ENCODE measurements at regions not wholly inside any gene's neighbourhood (a gene's known extent, or its start where the extent isn't known, plus 50 kb on each side); places are given as distances from the start of the nearest gene placed in this dataset.

DNA sequence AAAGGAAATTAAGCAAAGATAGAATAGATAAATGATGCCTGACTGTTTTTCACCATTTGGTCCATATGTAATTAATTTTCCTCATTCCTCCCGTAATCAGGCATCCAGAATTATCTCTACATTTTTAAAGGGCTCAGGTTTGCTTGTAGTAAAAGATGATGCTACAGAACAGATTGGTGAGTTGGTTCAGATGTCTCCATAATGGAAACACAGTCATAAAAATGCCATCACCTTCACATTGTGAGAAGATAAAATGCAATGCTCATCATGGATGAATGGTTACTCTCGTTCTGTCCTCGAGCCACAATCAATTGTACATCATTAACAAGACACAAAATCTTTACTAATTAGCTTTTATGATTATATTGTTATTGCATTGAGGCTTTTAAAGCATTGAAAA, 64.9 kb upstream of the CELF2 start:
- no peak overlapping the region for H3K4me3 ChIP-seq (ENCODE audit: low read depth, low read length)
- no peaks in the 10 kb centered on the region for H3K4me1 ChIP-seq
- no peaks in the 10 kb centered on the region for H3K9me3 ChIP-seq
- no peak for DNase-seq
- no peaks in the 10 kb centered on the region for H3K36me3 ChIP-seq
- TF ChIP-seq, protein P1, sequence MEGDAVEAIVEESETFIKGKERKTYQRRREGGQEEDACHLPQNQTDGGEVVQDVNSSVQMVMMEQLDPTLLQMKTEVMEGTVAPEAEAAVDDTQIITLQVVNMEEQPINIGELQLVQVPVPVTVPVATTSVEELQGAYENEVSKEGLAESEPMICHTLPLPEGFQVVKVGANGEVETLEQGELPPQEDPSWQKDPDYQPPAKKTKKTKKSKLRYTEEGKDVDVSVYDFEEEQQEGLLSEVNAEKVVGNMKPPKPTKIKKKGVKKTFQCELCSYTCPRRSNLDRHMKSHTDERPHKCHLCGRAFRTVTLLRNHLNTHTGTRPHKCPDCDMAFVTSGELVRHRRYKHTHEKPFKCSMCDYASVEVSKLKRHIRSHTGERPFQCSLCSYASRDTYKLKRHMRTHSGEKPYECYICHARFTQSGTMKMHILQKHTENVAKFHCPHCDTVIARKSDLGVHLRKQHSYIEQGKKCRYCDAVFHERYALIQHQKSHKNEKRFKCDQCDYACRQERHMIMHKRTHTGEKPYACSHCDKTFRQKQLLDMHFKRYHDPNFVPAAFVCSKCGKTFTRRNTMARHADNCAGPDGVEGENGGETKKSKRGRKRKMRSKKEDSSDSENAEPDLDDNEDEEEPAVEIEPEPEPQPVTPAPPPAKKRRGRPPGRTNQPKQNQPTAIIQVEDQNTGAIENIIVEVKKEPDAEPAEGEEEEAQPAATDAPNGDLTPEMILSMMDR (IDR thresholded peaks at IDR 0.05; ENCODE audit: low read depth, low read length), result no peak
- no peaks in the 10 kb centered on the region for H3K27me3 ChIP-seq

DNA sequence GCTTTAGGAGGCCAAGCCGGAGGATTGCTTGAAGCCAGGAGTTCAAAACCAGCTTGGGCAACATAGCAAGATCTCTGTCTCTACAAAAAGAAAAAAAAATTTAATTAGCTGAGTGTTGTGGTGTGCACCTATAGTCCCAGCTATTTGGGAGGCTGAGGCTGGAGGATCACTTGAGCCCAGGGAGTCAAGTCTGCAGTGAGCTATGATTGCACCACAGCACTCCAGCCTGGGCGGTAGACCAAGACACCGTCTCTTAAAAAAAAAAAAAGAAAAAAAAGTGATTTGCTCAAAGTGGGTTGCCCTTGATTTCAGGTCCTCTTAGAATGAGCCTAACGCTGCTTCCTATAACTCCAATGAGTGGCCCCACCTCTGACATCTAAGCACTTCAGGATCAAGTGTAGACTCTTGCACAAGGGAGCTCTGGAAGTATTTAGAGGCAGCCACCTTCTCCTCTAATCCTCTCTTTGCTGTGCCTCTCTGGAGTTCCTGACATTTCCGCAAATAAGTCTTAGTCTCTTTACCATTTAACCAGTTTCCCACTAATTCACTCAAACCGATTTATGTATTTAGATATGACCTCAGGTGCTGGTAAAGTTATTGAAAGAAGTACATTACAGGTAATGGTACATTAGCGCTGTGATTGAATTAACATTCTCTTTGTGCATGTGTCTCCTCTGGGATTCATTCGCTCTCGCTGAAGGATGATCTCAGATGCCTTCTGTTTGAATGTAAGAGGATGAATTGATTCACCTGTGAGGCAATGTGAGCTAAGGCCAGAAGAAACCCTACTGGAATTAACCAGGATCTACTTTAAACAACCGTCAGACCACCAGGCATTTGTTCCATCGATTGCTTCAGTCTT, 60.8 kb upstream of the CELF2 start:
- Histone ChIP-seq H3K4me3 (ENCODE audit: low read depth, low read length) (no peak overlapping the region), H3K27me3 (no peaks in the 10 kb centered on the region), H3K9me3 (no peaks in the 10 kb centered on the region), H3K4me1 (no peaks in the 10 kb centered on the region), H3K36me3 (no peaks in the 10 kb centered on the region)
- TF ChIP-seq, protein P1 (IDR thresholded peaks at IDR 0.05; ENCODE audit: low read depth, low read length), result no peak
- no peak for DNase-seq

DNA sequence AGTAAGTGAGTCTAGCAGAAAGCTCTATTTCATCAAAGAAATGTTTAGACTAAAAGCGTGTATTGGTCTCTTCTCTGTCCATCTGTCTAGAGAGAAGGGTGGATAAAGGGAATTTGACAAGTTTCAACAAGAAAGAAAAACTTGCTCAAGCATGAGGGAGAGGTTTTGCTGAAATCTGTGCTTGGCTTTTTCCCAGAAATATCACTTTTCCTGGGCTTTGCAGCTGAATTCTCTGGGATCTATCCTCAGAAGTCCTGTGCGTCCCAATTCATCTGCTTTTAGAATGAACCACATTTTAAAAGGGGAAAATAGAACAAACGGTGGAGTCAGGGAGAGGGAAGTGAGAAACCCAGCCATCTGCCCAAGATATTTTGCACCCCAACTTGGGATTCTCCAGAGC, 59.6 kb upstream of the CELF2 start:
- H3K4me3 ChIP-seq (ENCODE audit: low read depth, low read length), result no peak overlapping the region
- H3K4me1 ChIP-seq, result no peaks in the 10 kb centered on the region
- no peaks in the 10 kb centered on the region for H3K36me3 ChIP-seq
- no peaks in the 10 kb centered on the region for H3K9me3 ChIP-seq
- H3K27me3 ChIP-seq, result no peaks in the 10 kb centered on the region
- DNase-seq, result no peak
- TF ChIP-seq, protein P1 (IDR thresholded peaks at IDR 0.05; ENCODE audit: low read depth, low read length), result no peak

DNA sequence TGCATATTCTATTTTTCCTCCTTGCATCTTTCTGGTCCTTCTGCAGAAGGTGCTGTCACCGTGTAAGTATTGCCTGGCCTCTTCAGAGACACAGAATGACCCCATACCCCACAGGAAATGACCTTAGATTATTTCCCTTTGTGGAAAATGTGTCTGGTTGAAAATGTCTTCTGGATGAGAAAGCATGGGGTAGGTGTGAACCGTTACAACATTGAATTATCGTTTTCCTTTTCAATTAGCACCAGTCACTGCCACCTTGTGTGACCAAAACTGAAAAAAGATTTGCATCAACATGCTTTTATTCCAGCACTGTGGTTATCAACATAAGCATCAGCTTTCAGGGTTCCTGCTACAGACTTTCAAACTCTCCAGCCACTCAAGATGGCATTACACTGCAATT, 58.0 kb upstream of the CELF2 start:
- H3K4me3 ChIP-seq (ENCODE audit: low read depth, low read length), result no peak overlapping the region
- no peak for DNase-seq
- TF ChIP-seq, protein P1 (IDR thresholded peaks at IDR 0.05; ENCODE audit: low read depth, low read length), result no peak
- H3K9me3 ChIP-seq, result no peaks in the 10 kb centered on the region
- H3K4me1 ChIP-seq, result no peaks in the 10 kb centered on the region
- H3K36me3 ChIP-seq, result no peaks in the 10 kb centered on the region
- H3K27me3 ChIP-seq, result no peaks in the 10 kb centered on the region

DNA sequence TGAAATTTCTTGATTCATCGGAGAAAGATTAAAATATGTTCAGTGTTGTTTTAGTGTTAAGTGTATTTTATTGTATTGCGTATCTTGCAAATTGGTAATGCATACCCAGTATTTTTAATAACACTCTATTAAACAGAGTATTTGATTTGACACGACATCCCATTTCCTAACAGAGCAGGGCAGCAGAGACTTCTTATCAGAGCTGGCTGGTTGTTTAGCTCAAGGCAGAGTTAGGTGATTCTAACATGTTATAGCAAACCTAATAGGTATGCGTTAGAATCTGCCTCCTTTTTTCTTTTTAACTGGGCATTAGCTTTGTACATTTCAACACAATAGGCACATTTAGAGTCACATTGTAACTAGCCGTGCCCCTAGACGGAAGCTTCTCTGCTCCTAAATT, 57.1 kb upstream of the CELF2 start:
- DNase-seq, result no peak
- TF ChIP-seq, protein P1 (IDR thresholded peaks at IDR 0.05; ENCODE audit: low read depth, low read length), result no peak
- no peaks in the 10 kb centered on the region for H3K36me3 ChIP-seq

DNA sequence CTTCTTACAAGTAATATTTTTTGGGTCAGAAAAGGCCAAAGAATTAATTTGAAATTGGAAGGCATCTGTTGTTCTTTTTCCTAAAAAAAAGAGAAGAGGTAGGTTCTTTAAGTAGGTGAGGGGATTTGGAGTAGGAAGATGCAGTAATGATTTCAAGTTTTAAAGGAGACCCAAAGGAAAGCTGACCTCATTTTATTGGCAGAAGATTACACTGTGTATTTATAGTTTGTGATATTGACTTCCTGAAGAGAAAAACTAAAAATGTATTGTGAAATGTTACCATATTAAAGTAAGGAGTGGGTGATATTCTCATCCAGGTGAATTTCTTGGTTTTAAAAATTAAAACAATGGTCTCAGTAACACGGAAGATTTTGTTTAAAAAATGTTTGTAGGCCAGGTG, 56.6 kb upstream of the CELF2 start:
- TF ChIP-seq, protein P1 (IDR thresholded peaks at IDR 0.05; ENCODE audit: low read depth, low read length), result no peak
- H3K4me3 ChIP-seq (ENCODE audit: low read depth, low read length), result no peak overlapping the region
- no peaks in the 10 kb centered on the region for H3K27me3 ChIP-seq
- H3K36me3 ChIP-seq, result no peaks in the 10 kb centered on the region
- no peak for DNase-seq
- H3K4me1 ChIP-seq, result no peaks in the 10 kb centered on the region
- no peaks in the 10 kb centered on the region for H3K9me3 ChIP-seq

More for the DNA sequence above, 57.1 kb upstream of the CELF2 start:
- Histone ChIP-seq H3K27me3 (no peaks in the 10 kb centered on the region), H3K4me3 (ENCODE audit: low read depth, low read length) (no peak overlapping the region), H3K4me1 (no peaks in the 10 kb centered on the region), H3K9me3 (no peaks in the 10 kb centered on the region)
